ENCODE measurements at regions not wholly inside any gene's neighbourhood (a gene's known extent, or its start where the extent isn't known, plus 50 kb on each side); places are given as distances from the start of the nearest gene placed in this dataset.

DNA sequence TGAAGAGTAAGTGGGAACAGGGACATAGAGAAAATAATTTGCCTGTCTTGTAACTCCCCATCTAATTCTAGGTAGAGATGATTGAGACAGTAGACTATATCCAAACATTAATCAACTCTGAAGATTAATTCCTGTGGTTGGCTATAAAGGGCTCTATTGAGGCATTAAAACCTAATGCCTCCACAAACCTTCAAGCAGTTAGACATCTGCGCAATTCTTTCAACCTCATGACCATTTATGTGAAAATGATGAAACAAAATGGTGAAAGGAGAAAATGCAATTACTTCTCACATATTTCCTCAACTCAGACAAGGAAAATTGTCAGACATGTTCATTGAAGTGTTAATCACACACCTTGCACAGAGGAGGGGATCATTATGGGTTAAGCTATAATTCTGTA is 164.5 kb upstream of the MYT1L start:
- TF ChIP-seq, protein P1, sequence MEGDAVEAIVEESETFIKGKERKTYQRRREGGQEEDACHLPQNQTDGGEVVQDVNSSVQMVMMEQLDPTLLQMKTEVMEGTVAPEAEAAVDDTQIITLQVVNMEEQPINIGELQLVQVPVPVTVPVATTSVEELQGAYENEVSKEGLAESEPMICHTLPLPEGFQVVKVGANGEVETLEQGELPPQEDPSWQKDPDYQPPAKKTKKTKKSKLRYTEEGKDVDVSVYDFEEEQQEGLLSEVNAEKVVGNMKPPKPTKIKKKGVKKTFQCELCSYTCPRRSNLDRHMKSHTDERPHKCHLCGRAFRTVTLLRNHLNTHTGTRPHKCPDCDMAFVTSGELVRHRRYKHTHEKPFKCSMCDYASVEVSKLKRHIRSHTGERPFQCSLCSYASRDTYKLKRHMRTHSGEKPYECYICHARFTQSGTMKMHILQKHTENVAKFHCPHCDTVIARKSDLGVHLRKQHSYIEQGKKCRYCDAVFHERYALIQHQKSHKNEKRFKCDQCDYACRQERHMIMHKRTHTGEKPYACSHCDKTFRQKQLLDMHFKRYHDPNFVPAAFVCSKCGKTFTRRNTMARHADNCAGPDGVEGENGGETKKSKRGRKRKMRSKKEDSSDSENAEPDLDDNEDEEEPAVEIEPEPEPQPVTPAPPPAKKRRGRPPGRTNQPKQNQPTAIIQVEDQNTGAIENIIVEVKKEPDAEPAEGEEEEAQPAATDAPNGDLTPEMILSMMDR (IDR thresholded peaks at IDR 0.05 in 4 of 5, conservative IDR thresholded peaks at IDR 0.05 in 1 of 5) = no peak
- no peak for TF ChIP-seq POLR2A (IDR thresholded peaks at IDR 0.05)

All from gastrocnemius medialis (tissue), 4 donors.